ENCODE measurements at regions not wholly inside any gene's neighbourhood (a gene's known extent, or its start where the extent isn't known, plus 50 kb on each side); places are given as distances from the start of the nearest gene placed in this dataset.
"Not testable (repeated sequence)": the region's sequence is repeated elsewhere in the genome, so short reads cannot be mapped to it uniquely, and the experiment has no call there.

GRCh38 chr12:107500307-107500706 is 185.3 kb upstream of the PWP1 start:
- DNase-seq, result no peak

- DNase-seq, result no peak
Observed at GRCh38 chr12:107501681-107502080, 183.9 kb upstream of the PWP1 start.

- DNase-seq, result no peak
Observed at GRCh38 chr12:107503129-107503855, 182.3 kb upstream of the PWP1 start.

GRCh38 chr12:107503887-107504885 is 181.4 kb upstream of the PWP1 start:
- no peak for DNase-seq

GRCh38 chr12:107509421-107509820 is 176.2 kb upstream of the PWP1 start:
- DNase-seq, result no peak

- no peak for DNase-seq
Observed at GRCh38 chr12:107510211-107510610, 175.4 kb upstream of the PWP1 start.

GRCh38 chr12:107511292-107511691 is 174.3 kb upstream of the PWP1 start:
- no peak for DNase-seq

- no peak for DNase-seq
Observed at GRCh38 chr12:107512391-107512790, 173.2 kb upstream of the PWP1 start.

- DNase-seq, result no peak
Observed at GRCh38 chr12:107513184-107513583, 172.4 kb upstream of the PWP1 start.

- DNase-seq, result no peak
Observed at GRCh38 chr12:107513636-107514400, 171.8 kb upstream of the PWP1 start.

- DNase-seq, result no peak
Observed at GRCh38 chr12:107514887-107515445, 170.6 kb upstream of the PWP1 start.

- DNase-seq, result no peak
Observed at GRCh38 chr12:107515446-107515958, 170.1 kb upstream of the PWP1 start.

- not testable (repeated sequence) for DNase-seq
Observed at GRCh38 chr12:107517816-107518215, 167.8 kb upstream of the PWP1 start.

- no peak for DNase-seq
Observed at GRCh38 chr12:107518868-107519267, 166.7 kb upstream of the PWP1 start.

GRCh38 chr12:107519906-107520859 is 165.4 kb upstream of the PWP1 start:
- DNase-seq, result no peak

GRCh38 chr12:107521826-107522355 is 163.7 kb upstream of the PWP1 start:
- no peak for DNase-seq

- DNase-seq, result no peak
Observed at GRCh38 chr12:107522692-107523477, 162.7 kb upstream of the PWP1 start.

GRCh38 chr12:107523775-107524535 is 161.6 kb upstream of the PWP1 start:
- no peak for DNase-seq
